Breast epithelium (tissue), 4 donors: ENCODE measurements at regions not wholly inside any gene's neighbourhood (a gene's known extent, or its start where the extent isn't known, plus 50 kb on each side); places are given as distances from the start of the nearest gene placed in this dataset.

Experiments
- DNase-seq, 2 donors: peaks; one replicate each; pipeline ENCODE4 v3.0.0-alpha.2; 2019; ENCODE audit warnings: low spot score in 2 of 2
- H3K27ac ChIP-seq, 2 donors: fragments of 200-600 bp; sonication (generic) in 1 of 2; one replicate each; pipeline ENCODE4 v1.5.1; 2016 to 2019; ENCODE audit warnings: mild to moderate bottlenecking in 1 of 2
- H3K27me3 ChIP-seq, 2 donors: fragments of 200-600 bp; sonication (generic) in 1 of 2; one replicate each; pipeline versions ENCODE4 v1.5.1 to v1.6.0; 2017 to 2019; ENCODE audit warnings: control low read depth in 1 of 2, mild to moderate bottlenecking in 1 of 2
- H3K36me3 ChIP-seq: fragments of 200-600 bp; one replicate; pipeline ENCODE4 v1.5.1; 2019
- H3K4me1 ChIP-seq, 2 donors: fragments of 200-600 bp; sonication (generic); one replicate each; pipeline ENCODE4 v1.5.1; 2016 to 2019; ENCODE audit warnings: control low read depth in 1 of 2
- H3K4me3 ChIP-seq, 3 donors: fragments of 200-600 bp; sonication (generic); 1 replicate in 2 of 3; 2 replicates in 1 of 3; pipeline ENCODE4 v1.5.1; 2016 to 2019; ENCODE audit warnings: mild to moderate bottlenecking in 3 of 3, moderate library complexity in 2 of 3
- H3K9me3 ChIP-seq, 2 donors: fragments of 200-600 bp; sonication (generic) in 1 of 2; one replicate each; pipeline ENCODE4 v1.5.1; 2016 to 2019; ENCODE audit warnings: control low read depth in 1 of 2
- POLR2A ChIP-seq: fragments of 450-650 bp; IDR thresholded peaks from one replicate; pipeline ENCODE4 v1.6.1; 2016; ENCODE audit warnings: antibody characterized with exemption, mild to moderate bottlenecking, moderate library complexity
- POLR2AphosphoS5 ChIP-seq, 3 donors: sonication (generic); formaldehyde crosslinking; IDR thresholded peaks; one replicate each; pipeline ENCODE4 v1.6.1; 2017; ENCODE audit warnings: antibody characterized with exemption in 3 of 3
- intact Hi-C: fragments of 100-400 bp; cut with DNase I; formaldehyde crosslinking; loops from one replicate; pipeline ENCODE4 v1.15.1; 2023; ENCODE audit warnings: low total_unique reads
- TF ChIP-seq, protein P1 (sequence below), 3 donors: fragments of 450-650 bp; IDR thresholded peaks; one replicate each; pipeline ENCODE4 v1.5.1; 2016 to 2017; ENCODE audit warnings: antibody characterized with exemption in 3 of 3, mild to moderate bottlenecking in 3 of 3, moderate library complexity in 3 of 3

DNA sequence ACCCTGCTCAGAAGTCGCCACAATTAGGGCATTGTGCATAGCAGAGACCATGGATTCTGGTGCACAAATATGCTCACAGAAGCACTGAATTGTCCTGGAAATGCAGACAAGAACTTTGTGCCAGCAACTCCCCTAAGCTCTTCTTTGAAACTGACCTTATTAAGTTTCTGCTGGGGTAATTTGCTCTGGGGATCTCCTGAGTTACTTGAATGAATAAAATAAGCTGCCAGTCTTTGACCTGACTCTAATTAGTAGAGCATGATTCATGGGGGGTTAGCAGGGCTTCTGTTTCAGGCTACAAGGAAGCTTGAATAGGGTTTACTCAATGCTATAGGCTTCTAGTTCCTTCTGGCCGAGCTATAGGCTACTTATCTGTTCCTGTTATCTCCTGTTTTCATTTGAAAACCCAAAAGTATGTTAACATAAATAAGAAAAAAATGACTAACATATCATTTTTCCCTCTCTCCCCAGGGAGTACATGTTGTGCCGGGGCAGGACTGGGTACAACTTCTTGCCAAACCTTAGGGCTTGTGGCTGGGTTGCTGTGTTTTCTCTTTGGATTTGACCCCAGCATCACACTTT is 169.0 kb upstream of the TMEM229A start:
- no peak overlapping the region for H3K27ac ChIP-seq

DNA sequence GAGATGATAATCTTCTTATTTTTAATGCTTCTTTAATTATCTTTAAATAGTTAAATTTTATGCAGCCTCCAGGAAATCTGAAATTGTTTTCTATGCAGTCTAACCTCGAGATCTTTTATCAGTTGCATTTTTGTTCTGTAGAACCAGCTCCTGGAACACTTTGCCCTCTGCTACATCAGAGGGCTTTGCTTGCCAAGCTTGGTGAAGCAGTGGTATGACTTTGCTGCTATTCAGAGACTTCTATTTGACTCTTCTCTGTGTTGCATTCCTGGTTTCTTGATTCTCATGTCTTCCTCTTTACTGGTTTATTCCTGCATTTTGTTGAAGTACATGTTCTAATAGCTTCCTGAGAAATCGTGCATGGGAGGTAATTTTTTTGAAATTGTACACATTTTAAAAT is 163.7 kb upstream of the TMEM229A start:
- DNase-seq, result no peak
- H3K9me3 ChIP-seq, result no peaks in the 10 kb centered on the region
- no peaks in the 10 kb centered on the region for H3K36me3 ChIP-seq
- no peaks in the 10 kb centered on the region for H3K4me1 ChIP-seq
- TF ChIP-seq POLR2AphosphoS5 (IDR thresholded peaks at IDR 0.05), result no peak
- no peak for TF ChIP-seq POLR2A
- TF ChIP-seq, protein P1, sequence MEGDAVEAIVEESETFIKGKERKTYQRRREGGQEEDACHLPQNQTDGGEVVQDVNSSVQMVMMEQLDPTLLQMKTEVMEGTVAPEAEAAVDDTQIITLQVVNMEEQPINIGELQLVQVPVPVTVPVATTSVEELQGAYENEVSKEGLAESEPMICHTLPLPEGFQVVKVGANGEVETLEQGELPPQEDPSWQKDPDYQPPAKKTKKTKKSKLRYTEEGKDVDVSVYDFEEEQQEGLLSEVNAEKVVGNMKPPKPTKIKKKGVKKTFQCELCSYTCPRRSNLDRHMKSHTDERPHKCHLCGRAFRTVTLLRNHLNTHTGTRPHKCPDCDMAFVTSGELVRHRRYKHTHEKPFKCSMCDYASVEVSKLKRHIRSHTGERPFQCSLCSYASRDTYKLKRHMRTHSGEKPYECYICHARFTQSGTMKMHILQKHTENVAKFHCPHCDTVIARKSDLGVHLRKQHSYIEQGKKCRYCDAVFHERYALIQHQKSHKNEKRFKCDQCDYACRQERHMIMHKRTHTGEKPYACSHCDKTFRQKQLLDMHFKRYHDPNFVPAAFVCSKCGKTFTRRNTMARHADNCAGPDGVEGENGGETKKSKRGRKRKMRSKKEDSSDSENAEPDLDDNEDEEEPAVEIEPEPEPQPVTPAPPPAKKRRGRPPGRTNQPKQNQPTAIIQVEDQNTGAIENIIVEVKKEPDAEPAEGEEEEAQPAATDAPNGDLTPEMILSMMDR (IDR thresholded peaks at IDR 0.05), result no peak
- H3K27ac ChIP-seq, result no peak overlapping the region
- H3K4me3 ChIP-seq, result no peak overlapping the region
- H3K27me3 ChIP-seq, result no peaks in the 10 kb centered on the region
- intact Hi-C loops, result no loop called here

More for the DNA sequence above, 169.0 kb upstream of the TMEM229A start:
- TF ChIP-seq POLR2A (no peak), POLR2AphosphoS5 (IDR thresholded peaks at IDR 0.05) (no peak)
- TF ChIP-seq, protein P1 (IDR thresholded peaks at IDR 0.05), result no peak
- Histone ChIP-seq H3K9me3 (no peaks in the 10 kb centered on the region), H3K4me3 (no peak overlapping the region), H3K4me1 (no peaks in the 10 kb centered on the region), H3K27me3 (no peaks in the 10 kb centered on the region), H3K36me3 (no peaks in the 10 kb centered on the region)
- no peak for DNase-seq
- intact Hi-C loops, result no loop called here

DNA sequence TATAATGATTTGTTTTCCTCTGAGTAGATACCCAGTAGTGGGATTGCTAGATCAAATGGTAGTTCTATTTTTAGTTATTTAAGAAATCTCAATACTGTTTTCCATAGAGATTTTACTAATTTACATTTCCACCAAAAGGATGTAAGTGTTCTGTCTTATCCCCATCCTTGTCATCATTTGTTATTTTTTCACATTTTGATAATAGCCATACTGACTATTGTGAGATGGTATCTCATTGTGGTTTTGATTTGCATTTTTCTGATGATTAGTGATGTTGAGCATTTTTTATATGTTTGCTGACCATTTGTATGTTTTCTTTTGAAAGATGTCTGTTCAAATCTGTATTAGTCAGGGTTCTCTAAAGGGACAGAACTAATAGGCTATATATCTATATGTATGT is 160.0 kb upstream of the TMEM229A start:
- no peak for DNase-seq

DNA sequence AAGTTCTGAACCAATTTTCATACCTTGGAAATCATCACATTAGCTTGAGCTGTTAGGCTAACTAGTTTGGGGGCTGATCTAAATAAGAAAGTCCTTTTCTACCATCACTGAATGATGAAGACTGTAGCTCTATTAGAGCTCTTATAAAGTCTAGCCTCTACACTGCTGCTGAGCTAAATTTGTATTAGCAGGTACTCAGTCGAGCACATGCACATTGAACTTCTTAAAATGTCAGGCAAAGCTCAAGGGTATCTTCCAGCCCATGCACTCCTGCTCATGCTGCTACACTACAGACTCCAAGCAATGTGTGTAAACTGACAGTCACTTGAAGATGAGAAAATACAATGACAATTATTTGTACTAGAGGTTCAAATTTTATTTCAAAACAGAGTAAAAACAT is 158.8 kb upstream of the TMEM229A start:
- H3K27ac ChIP-seq, result no peak overlapping the region
- no peaks in the 10 kb centered on the region for H3K36me3 ChIP-seq
- intact Hi-C loops, result no loop called here
- no peaks in the 10 kb centered on the region for H3K4me1 ChIP-seq
- H3K4me3 ChIP-seq, result no peak overlapping the region
- H3K27me3 ChIP-seq, result no peaks in the 10 kb centered on the region
- TF ChIP-seq, protein P1 (IDR thresholded peaks at IDR 0.05), result no peak
- TF ChIP-seq POLR2A (no peak), POLR2AphosphoS5 (IDR thresholded peaks at IDR 0.05) (no peak)
- DNase-seq, result no peak
- H3K9me3 ChIP-seq, result no peaks in the 10 kb centered on the region

More for the DNA sequence above, 160.0 kb upstream of the TMEM229A start:
- no peaks in the 10 kb centered on the region for H3K36me3 ChIP-seq
- no peaks in the 10 kb centered on the region for H3K9me3 ChIP-seq
- intact Hi-C loops, result no loop called here
- H3K4me1 ChIP-seq, result no peaks in the 10 kb centered on the region
- H3K4me3 ChIP-seq, result no peak overlapping the region
- H3K27ac ChIP-seq, result no peak overlapping the region
- TF ChIP-seq POLR2AphosphoS5 (IDR thresholded peaks at IDR 0.05) (no peak), POLR2A (no peak)
- TF ChIP-seq, protein P1 (IDR thresholded peaks at IDR 0.05), result no peak
- H3K27me3 ChIP-seq, result no peaks in the 10 kb centered on the region

DNA sequence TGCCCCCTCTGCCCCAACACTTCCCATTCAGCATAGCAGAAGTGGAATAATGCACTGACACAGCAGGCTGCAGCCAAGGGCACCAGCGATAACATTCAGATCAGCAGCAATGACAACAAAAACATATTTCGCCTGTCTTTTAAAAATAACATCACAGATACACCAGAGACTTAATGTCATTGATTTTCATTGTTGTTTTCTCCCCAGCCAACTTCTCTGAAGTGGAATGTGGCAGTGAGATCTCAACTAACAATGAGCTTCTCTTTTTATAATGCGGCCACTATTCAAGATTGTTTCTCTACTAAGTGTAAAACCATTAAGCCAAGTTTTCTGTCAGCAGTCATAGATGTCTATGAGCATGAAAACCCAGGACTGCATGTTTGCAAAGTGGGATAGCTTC is 158.2 kb upstream of the TMEM229A start:
- Histone ChIP-seq H3K27ac (no peak overlapping the region), H3K4me1 (no peaks in the 10 kb centered on the region), H3K9me3 (no peaks in the 10 kb centered on the region), H3K36me3 (no peaks in the 10 kb centered on the region), H3K4me3 (no peak overlapping the region), H3K27me3 (no peaks in the 10 kb centered on the region)
- no peak for DNase-seq
- intact Hi-C loops, result no loop called here
- TF ChIP-seq POLR2AphosphoS5 (IDR thresholded peaks at IDR 0.05) (no peak), POLR2A (no peak)
- TF ChIP-seq, protein P1 (IDR thresholded peaks at IDR 0.05), result no peak
